ENCODE measurements at regions not wholly inside any gene's neighbourhood (a gene's known extent, or its start where the extent isn't known, plus 50 kb on each side); places are given as distances from the start of the nearest gene placed in this dataset.
A peak's percentile ranks its signal among the peaks of the same experiment; 100 is the strongest.
"Not testable (repeated sequence)": the region's sequence is repeated elsewhere in the genome, so short reads cannot be mapped to it uniquely, and the experiment has no call there.

GRCh38 chr5:159799701-159800100 is 116.6 kb upstream of the ADRA1B start:
- H3K27me3 Mint-ChIP-seq, result peaks cover 2% of the 10 kb centered on the region
- no peaks in the 10 kb centered on the region for H3K36me3 Mint-ChIP-seq (ENCODE audit: low read depth)
- no peaks in the 10 kb centered on the region for H3K9me3 Mint-ChIP-seq (ENCODE audit: low read depth)
- H3K4me3 Mint-ChIP-seq, result no peak overlapping the region
- H3K4me1 Mint-ChIP-seq, result no peaks in the 10 kb centered on the region
- ATAC-seq (no peak), DNase-seq (no peak)
- intact Hi-C loops (cut with DNase I, micrococcal nuclease), result no loop called here
- ChIA-PET POLR2A (no interaction called here), CTCF (no interaction called here)
- no peak overlapping the region for H3K27ac Mint-ChIP-seq

- ChIA-PET CTCF (no interaction called here), POLR2A (no interaction called here)
- intact Hi-C loops (cut with DNase I, micrococcal nuclease), result no loop called here
- DNase-seq (no peak), ATAC-seq (no peak)
- H3K4me3 Mint-ChIP-seq, result no peak overlapping the region
- H3K27me3 Mint-ChIP-seq, result peaks cover 5% of the 10 kb centered on the region
- no peak overlapping the region for H3K27ac Mint-ChIP-seq
- H3K9me3 Mint-ChIP-seq (ENCODE audit: low read depth), result no peaks in the 10 kb centered on the region
- H3K36me3 Mint-ChIP-seq (ENCODE audit: low read depth), result no peaks in the 10 kb centered on the region
- no peaks in the 10 kb centered on the region for H3K4me1 Mint-ChIP-seq
These were observed 116.0 kb upstream of the ADRA1B start for GRCh38 chr5:159800131-159800840.

GRCh38 chr5:159801303-159801702 is 115.0 kb upstream of the ADRA1B start:
- Mint-ChIP-seq H3K36me3 (ENCODE audit: low read depth) (no peaks in the 10 kb centered on the region), H3K27me3 (peaks cover 6% of the 10 kb centered on the region), H3K27ac (no peak overlapping the region), H3K9me3 (ENCODE audit: low read depth) (peaks cover 3% of the 10 kb centered on the region), H3K4me3 (no peak overlapping the region), H3K4me1 (no peaks in the 10 kb centered on the region)
- ChIA-PET CTCF (no interaction called here), POLR2A (no interaction called here)
- ATAC-seq, result no peak
- no peak for DNase-seq
- intact Hi-C loops (cut with DNase I, micrococcal nuclease), result no loop called here

GRCh38 chr5:159802661-159803060 is 113.6 kb upstream of the ADRA1B start:
- no peak overlapping the region for H3K4me3 Mint-ChIP-seq
- CTCF ChIA-PET, result no interaction called here
- POLR2A ChIA-PET, result no interaction called here
- H3K36me3 Mint-ChIP-seq (ENCODE audit: low read depth), result no peaks in the 10 kb centered on the region
- no peaks in the 10 kb centered on the region for H3K4me1 Mint-ChIP-seq
- DNase-seq (no peak), ATAC-seq (no peak)
- peaks cover 7% of the 10 kb centered on the region for H3K9me3 Mint-ChIP-seq (ENCODE audit: low read depth)
- intact Hi-C loops (cut with DNase I, micrococcal nuclease), result no loop called here
- H3K27ac Mint-ChIP-seq, result no peak overlapping the region
- peaks cover 16% of the 10 kb centered on the region for H3K27me3 Mint-ChIP-seq

- H3K36me3 Mint-ChIP-seq (ENCODE audit: low read depth), result no peaks in the 10 kb centered on the region
- H3K9me3 Mint-ChIP-seq (ENCODE audit: low read depth), result peaks cover 7% of the 10 kb centered on the region
- H3K27me3 Mint-ChIP-seq, result peaks cover 16% of the 10 kb centered on the region
- H3K4me1 Mint-ChIP-seq, result no peaks in the 10 kb centered on the region
- DNase-seq (no peak), ATAC-seq (no peak)
- ChIA-PET CTCF (interaction anchor here (0.6 kb wide), 1 partner anchor 553 kb away, joined by 4 read pairs; no protein-coding TSS in a partner anchor), POLR2A (no interaction called here)
- no peak overlapping the region for H3K27ac Mint-ChIP-seq
- intact Hi-C loops (cut with DNase I, micrococcal nuclease), result no loop called here
- no peak overlapping the region for H3K4me3 Mint-ChIP-seq
These were observed 112.2 kb upstream of the ADRA1B start for GRCh38 chr5:159804121-159804520.

GRCh38 chr5:159805021-159805420 is 111.3 kb upstream of the ADRA1B start:
- peaks cover 16% of the 10 kb centered on the region for H3K27me3 Mint-ChIP-seq
- H3K27ac Mint-ChIP-seq, result no peak overlapping the region
- ChIA-PET CTCF (no interaction called here), POLR2A (no interaction called here)
- intact Hi-C loops (cut with DNase I, micrococcal nuclease), result no loop called here
- H3K4me3 Mint-ChIP-seq, result no peak overlapping the region
- H3K4me1 Mint-ChIP-seq, result no peaks in the 10 kb centered on the region
- H3K36me3 Mint-ChIP-seq (ENCODE audit: low read depth), result no peaks in the 10 kb centered on the region
- ATAC-seq, result no peak
- no peak for DNase-seq
- H3K9me3 Mint-ChIP-seq (ENCODE audit: low read depth), result peaks cover 7% of the 10 kb centered on the region

GRCh38 chr5:159807135-159807534 is 109.1 kb upstream of the ADRA1B start:
- H3K4me1 Mint-ChIP-seq; H3K4me3 Mint-ChIP-seq; ATAC-seq; H3K36me3 Mint-ChIP-seq (ENCODE audit: low read depth); DNase-seq; H3K27ac Mint-ChIP-seq; CTCF ChIA-PET; POLR2A ChIA-PET; H3K9me3 Mint-ChIP-seq (ENCODE audit: low read depth); intact Hi-C loops (cut with DNase I, micrococcal nuclease): not testable (repeated sequence)
- peaks cover 16% of the 10 kb centered on the region for H3K27me3 Mint-ChIP-seq

GRCh38 chr5:159807586-159807985 is 108.7 kb upstream of the ADRA1B start:
- CTCF ChIA-PET, result no interaction called here
- intact Hi-C loops (cut with DNase I, micrococcal nuclease), result no loop called here
- ATAC-seq (no peak), DNase-seq (no peak)
- Mint-ChIP-seq H3K27me3 (peaks cover 17% of the 10 kb centered on the region), H3K27ac (no peak overlapping the region), H3K4me1 (no peaks in the 10 kb centered on the region), H3K9me3 (ENCODE audit: low read depth) (peaks cover 9% of the 10 kb centered on the region), H3K36me3 (ENCODE audit: low read depth) (no peaks in the 10 kb centered on the region), H3K4me3 (no peak overlapping the region)
- POLR2A ChIA-PET, result no interaction called here

GRCh38 chr5:159811712-159812111 is 104.6 kb upstream of the ADRA1B start:
- H3K9me3 Mint-ChIP-seq (ENCODE audit: low read depth), result peaks cover 3% of the 10 kb centered on the region
- peaks cover 8% of the 10 kb centered on the region for H3K27me3 Mint-ChIP-seq
- ATAC-seq (no peak), DNase-seq (no peak)
- intact Hi-C loops (cut with DNase I, micrococcal nuclease), result no loop called here
- CTCF ChIA-PET, result no interaction called here
- POLR2A ChIA-PET, result no interaction called here
- H3K4me1 Mint-ChIP-seq, result peaks cover 6% of the 10 kb centered on the region
- no peak overlapping the region for H3K4me3 Mint-ChIP-seq
- no peak overlapping the region for H3K27ac Mint-ChIP-seq
- H3K36me3 Mint-ChIP-seq (ENCODE audit: low read depth), result no peaks in the 10 kb centered on the region

GRCh38 chr5:159812759-159813158 is 103.5 kb upstream of the ADRA1B start:
- ATAC-seq; H3K36me3 Mint-ChIP-seq (ENCODE audit: low read depth); DNase-seq; H3K27me3 Mint-ChIP-seq; intact Hi-C loops (cut with DNase I, micrococcal nuclease); CTCF ChIA-PET; H3K27ac Mint-ChIP-seq; H3K4me3 Mint-ChIP-seq; POLR2A ChIA-PET; H3K9me3 Mint-ChIP-seq (ENCODE audit: low read depth); H3K4me1 Mint-ChIP-seq: not testable (repeated sequence)

- ChIA-PET CTCF (interaction anchor here (0.8 kb wide), 1 partner anchor 36 kb away, joined by 3 read pairs; no protein-coding TSS in a partner anchor), POLR2A (no interaction called here)
- Mint-ChIP-seq H3K36me3 (ENCODE audit: low read depth) (no peaks in the 10 kb centered on the region), H3K27me3 (peaks cover 4% of the 10 kb centered on the region), H3K4me1 (peaks cover 6% of the 10 kb centered on the region), H3K4me3 (no peak overlapping the region), H3K27ac (no peak overlapping the region), H3K9me3 (ENCODE audit: low read depth) (peaks cover 2% of the 10 kb centered on the region)
- intact Hi-C loops (cut with DNase I, micrococcal nuclease), result no loop called here
- ATAC-seq (peak; percentile 23), DNase-seq (no peak)
These were observed 102.1 kb upstream of the ADRA1B start for GRCh38 chr5:159814222-159814621.

GRCh38 chr5:159814805-159815585 is 101.3 kb upstream of the ADRA1B start:
- no peak for DNase-seq
- H3K4me3 Mint-ChIP-seq, result no peak overlapping the region
- intact Hi-C loops (cut with DNase I, micrococcal nuclease), result no loop called here
- H3K27me3 Mint-ChIP-seq, result peaks cover 4% of the 10 kb centered on the region
- CTCF ChIA-PET, result no interaction called here
- POLR2A ChIA-PET, result no interaction called here
- H3K36me3 Mint-ChIP-seq (ENCODE audit: low read depth), result no peaks in the 10 kb centered on the region
- ATAC-seq, result no peak
- H3K4me1 Mint-ChIP-seq, result peaks cover 6% of the 10 kb centered on the region
- peaks cover 2% of the 10 kb centered on the region for H3K9me3 Mint-ChIP-seq (ENCODE audit: low read depth)
- no peak overlapping the region for H3K27ac Mint-ChIP-seq

Measured in activated CD4-positive, alpha-beta T cell treated with anti-CD3 and anti-CD28 coated beads for 36 hours (primary cell).